ENCODE measurements at regions not wholly inside any gene's neighbourhood (a gene's known extent, or its start where the extent isn't known, plus 50 kb on each side); places are given as distances from the start of the nearest gene placed in this dataset.

- CTCF ChIA-PET: interaction anchor here (1.0 to 1.2 kb wide), 2 partner anchors 9 to 12 kb away, joined by 3 read pairs; no protein-coding TSS in a partner anchor
- H3K4me3 ChIP-seq (ENCODE audit: low read depth, low read length): no peak overlapping the region
- POLR2A ChIA-PET: no interaction called here
- no peaks in the 10 kb centered on the region for H3K36me3 ChIP-seq (ENCODE audit: control insufficient read depth, insufficient read depth, low read length)
- no peak for DNase-seq (ENCODE audit: low read depth)
- no peak for TF ChIP-seq CTCF (IDR thresholded peaks at IDR 0.05; ENCODE audit: insufficient read depth, low read depth, low read length)
- H3K27me3 ChIP-seq (ENCODE audit: control insufficient read depth, insufficient read depth, low read length): no peaks in the 10 kb centered on the region; the same call in 1 of the 2 replicates
Observed at GRCh38 chr7:132713893-132714292, 137.6 kb upstream of the PLXNA4 start.

DNA sequence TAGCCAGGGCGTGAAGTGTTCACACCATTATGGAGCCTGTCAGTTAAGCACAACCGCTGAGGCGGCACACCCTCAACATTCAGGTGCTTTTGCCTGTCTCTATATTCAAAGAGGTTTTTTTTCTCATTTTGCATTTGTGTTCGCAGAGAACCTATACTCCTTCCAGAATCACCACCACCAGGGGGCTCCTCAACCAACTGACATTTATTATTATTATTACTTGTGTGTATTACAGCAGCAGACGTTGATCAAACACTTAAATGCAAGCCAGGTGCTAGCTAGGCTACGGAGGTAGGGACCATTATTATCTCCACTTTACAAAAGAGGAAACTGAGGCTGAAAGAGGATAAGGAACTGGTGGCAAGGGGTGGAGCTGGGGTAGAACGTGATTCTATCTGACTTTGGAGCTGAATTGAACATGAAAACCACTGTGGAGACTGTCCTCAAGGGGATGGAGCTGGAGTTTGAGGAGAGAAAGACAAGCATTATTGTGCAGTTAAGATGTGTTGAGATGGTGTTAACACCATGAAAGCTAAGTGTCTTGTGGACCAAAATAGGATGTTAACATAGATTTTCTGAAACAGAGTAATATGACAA lies 133.8 kb upstream of the PLXNA4 start:
- POLR2A ChIA-PET: no interaction called here
- H3K4me3 ChIP-seq (ENCODE audit: low read depth, low read length): no peak overlapping the region
- no peaks in the 10 kb centered on the region for H3K36me3 ChIP-seq (ENCODE audit: control insufficient read depth, insufficient read depth, low read length)
- CTCF ChIA-PET: interaction anchor here (0.6 to 2.3 kb wide), 22 partner anchors 8 to 1348 kb away, joined by 3 to 16 read pairs (median 4); no protein-coding TSS in a partner anchor
- no peaks in the 10 kb centered on the region; the same call in 1 of the 2 replicates for H3K27me3 ChIP-seq (ENCODE audit: control insufficient read depth, insufficient read depth, low read length)
- TF ChIP-seq CTCF (IDR thresholded peaks at IDR 0.05; ENCODE audit: insufficient read depth, low read depth, low read length): peak; percentile 62
- no peak for DNase-seq (ENCODE audit: low read depth)

GRCh38 chr7:132708470-132708869 lies 132.2 kb upstream of the PLXNA4 start:
- H3K36me3 ChIP-seq (ENCODE audit: control insufficient read depth, insufficient read depth, low read length): no peaks in the 10 kb centered on the region
- ChIA-PET POLR2A (no interaction called here), CTCF (no interaction called here)
- no peaks in the 10 kb centered on the region; the same call in 1 of the 2 replicates for H3K27me3 ChIP-seq (ENCODE audit: control insufficient read depth, insufficient read depth, low read length)
- H3K4me3 ChIP-seq (ENCODE audit: low read depth, low read length): no peak overlapping the region
- TF ChIP-seq CTCF (IDR thresholded peaks at IDR 0.05; ENCODE audit: insufficient read depth, low read depth, low read length): no peak
- no peak for DNase-seq (ENCODE audit: low read depth)

GRCh38 chr7:132705146-132705545 lies 128.9 kb upstream of the PLXNA4 start:
- CTCF ChIA-PET: no interaction called here
- H3K4me3 ChIP-seq (ENCODE audit: low read depth, low read length): no peak overlapping the region
- POLR2A ChIA-PET: no interaction called here
- H3K36me3 ChIP-seq (ENCODE audit: control insufficient read depth, insufficient read depth, low read length): no peaks in the 10 kb centered on the region
- TF ChIP-seq CTCF (IDR thresholded peaks at IDR 0.05; ENCODE audit: insufficient read depth, low read depth, low read length): no peak
- H3K27me3 ChIP-seq (ENCODE audit: control insufficient read depth, insufficient read depth, low read length): no peaks in the 10 kb centered on the region; the same call in 1 of the 2 replicates
- no peak for DNase-seq (ENCODE audit: low read depth)

DNA sequence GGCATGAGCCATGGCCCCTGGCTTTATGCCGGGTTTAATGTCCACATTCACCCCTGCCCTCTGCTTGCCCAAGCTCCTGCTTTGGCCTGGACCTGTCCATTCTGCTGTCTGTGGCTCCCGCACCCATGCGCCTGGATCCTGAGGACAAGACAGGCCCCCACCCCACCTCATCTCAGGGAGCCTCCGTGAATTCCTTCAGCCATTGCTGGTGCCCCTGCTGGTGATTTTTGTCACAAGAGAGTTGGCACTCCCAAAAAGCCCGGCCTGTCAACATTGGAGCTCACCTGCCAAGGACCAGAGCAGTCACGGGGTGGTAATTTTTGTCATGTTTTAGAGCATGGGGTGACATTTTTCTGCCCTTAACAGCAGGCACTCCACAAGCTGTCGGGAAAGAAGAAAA lies 127.5 kb upstream of the PLXNA4 start:
- no peak overlapping the region for H3K4me3 ChIP-seq (ENCODE audit: low read depth, low read length)
- ChIA-PET POLR2A (no interaction called here), CTCF (interaction anchor here (1.0 kb wide), 1 partner anchor 27 kb away, joined by 3 read pairs; no protein-coding TSS in a partner anchor)
- no peak for DNase-seq (ENCODE audit: low read depth)
- no peaks in the 10 kb centered on the region for H3K36me3 ChIP-seq (ENCODE audit: control insufficient read depth, insufficient read depth, low read length)
- no peaks in the 10 kb centered on the region; the same call in 1 of the 2 replicates for H3K27me3 ChIP-seq (ENCODE audit: control insufficient read depth, insufficient read depth, low read length)
- TF ChIP-seq CTCF (IDR thresholded peaks at IDR 0.05; ENCODE audit: insufficient read depth, low read depth, low read length): no peak

All from BJ (cell line).